Endothelial cell of umbilical vein (primary cell): ENCODE measurements at regions not wholly inside any gene's neighbourhood (a gene's known extent, or its start where the extent isn't known, plus 50 kb on each side); places are given as distances from the start of the nearest gene placed in this dataset.

Experiments
- BruUV-seq: library from RNA; stranded (reverse); fragments of 400-500 nt; replicated peaks from 2 replicates; lab custom pipeline; 2021; lab: Mats Ljungman, UMichigan
- CTCF ChIA-PET: fragments of 300-600, 350-600 bp; sonication (Branson Sonifier 250); formaldehyde crosslinking; loops from one replicate; lab custom pipeline; 2021; ENCODE audit warnings: antibody characterized with exemption, inconsistent platforms; lab: Charles Lee
- POLR2A ChIA-PET: fragments of 300-600, 350-600 bp; sonication (Branson Sonifier 250); formaldehyde crosslinking; loops from one replicate; lab custom pipeline; 2021; ENCODE audit warnings: antibody characterized with exemption, inconsistent platforms; lab: Charles Lee
- DNase-seq: peaks from one replicate; pipeline ENCODE4 v3.0.0-alpha.2; 2011; ENCODE audit warnings: low read depth, low spot score
- FAIRE-seq: peaks from 2 replicates; lab custom pipeline; 2011; peaks lifted over from hg19 to GRCh38; lab: Jason Lieb, UNC
- H2AFZ ChIP-seq: 2 replicates; pipeline ENCODE4 v1.6.0; 2012; ENCODE audit warnings: low read depth, low read length, control low read depth, inconsistent platforms
- H3K27ac ChIP-seq: 2 replicates; pipeline ENCODE4 v1.5.1; 2011; ENCODE audit warnings: low read depth, mild to moderate bottlenecking, control low read depth, low read length, moderate library complexity; ENCODE audit not compliant: insufficient read depth
- H3K27me3 ChIP-seq, 2 experiments: 2 replicates each; pipeline versions ENCODE4 v1.6.0 to v1.6.1; 2011; ENCODE audit warnings: low read length in 2 of 2, mixed read lengths in 1 of 2; ENCODE audit not compliant: control insufficient read depth in 2 of 2, insufficient read depth in 2 of 2
- H3K36me3 ChIP-seq, 2 experiments: 2 replicates in 1 of 2; 3 replicates in 1 of 2; pipeline ENCODE4 v1.5.1; 2011; ENCODE audit warnings: low read length in 2 of 2, mild to moderate bottlenecking in 1 of 2, moderate library complexity in 1 of 2; ENCODE audit not compliant: control insufficient read depth in 2 of 2, insufficient read depth in 2 of 2; ENCODE audit errors: extremely low read depth in 1 of 2
- H3K4me1 ChIP-seq: 3 replicates; pipeline ENCODE4 v1.5.1; 2011; ENCODE audit warnings: mild to moderate bottlenecking, low read length; ENCODE audit not compliant: control insufficient read depth, insufficient read depth; ENCODE audit errors: extremely low read depth
- H3K4me2 ChIP-seq: 2 replicates; pipeline ENCODE4 v1.6.1; 2011; ENCODE audit warnings: low read length, control low read depth, mixed read lengths; ENCODE audit not compliant: insufficient read depth
- H3K4me3 ChIP-seq, 3 experiments: fragments of 200-600 bp in 1 of 3; sonication (generic), shearing (Covaris generic) in 1 of 3; replicated peaks in 1 of 3; 2 replicates each; pipeline ENCODE4 v1.5.1; 2011 to 2016; ENCODE audit warnings: control low read depth in 3 of 3, low read length in 3 of 3, mild to moderate bottlenecking in 2 of 3, inconsistent platforms in 1 of 3, low read depth in 1 of 3, moderate library complexity in 1 of 3; ENCODE audit not compliant: insufficient read depth in 1 of 3
- H3K79me2 ChIP-seq: 2 replicates; pipeline ENCODE4 v1.6.0; 2012; ENCODE audit warnings: low read length, inconsistent platforms; ENCODE audit not compliant: control insufficient read depth, insufficient read depth
- H3K9ac ChIP-seq: replicated peaks from 2 replicates; pipeline ENCODE3; 2011; ENCODE audit warnings: low read length, control low read depth; ENCODE audit not compliant: insufficient read depth; ENCODE audit errors: extremely low read depth
- H3K9me1 ChIP-seq: replicated peaks from 3 replicates; pipeline ENCODE4 v1.6.0; 2011; ENCODE audit warnings: mild to moderate bottlenecking, low read length; ENCODE audit not compliant: control insufficient read depth, insufficient read depth; ENCODE audit errors: extremely low read depth
- H3K9me3 ChIP-seq: replicated peaks from 2 replicates; pipeline ENCODE4 v1.5.1; 2012; ENCODE audit warnings: low read length, inconsistent platforms; ENCODE audit not compliant: control insufficient read depth, insufficient read depth
- H4K20me1 ChIP-seq: replicated peaks from 2 replicates; pipeline ENCODE3; 2011; ENCODE audit warnings: mild to moderate bottlenecking, low read length; ENCODE audit not compliant: control insufficient read depth, insufficient read depth; ENCODE audit errors: extremely low read depth
- CTCF ChIP-seq, 2 donors: IDR thresholded peaks; 1 replicate in 1 of 2; 2 replicates in 1 of 2; pipeline ENCODE4 v1.5.1; 2011; ENCODE audit warnings: low read length in 2 of 2, mild to moderate bottlenecking in 2 of 2, moderate library complexity in 2 of 2, control low read depth in 1 of 2, inconsistent platforms in 1 of 2, low read depth in 1 of 2; ENCODE audit not compliant: insufficient read depth in 1 of 2; ENCODE audit errors: extremely low read depth in 1 of 2
- EZH2 ChIP-seq: IDR thresholded peaks from 2 replicates; pipeline ENCODE4 v1.6.1; 2012; ENCODE audit warnings: borderline replicate concordance, low read depth, mild to moderate bottlenecking, moderate library complexity, low read length, inconsistent platforms; ENCODE audit not compliant: severe bottlenecking
- FOS ChIP-seq: IDR thresholded peaks from 2 replicates; pipeline ENCODE4 v1.6.1; 2011; ENCODE audit warnings: mild to moderate bottlenecking, low read length, moderate library complexity, borderline replicate concordance; ENCODE audit not compliant: insufficient read depth
- GATA2 ChIP-seq: IDR thresholded peaks from 2 replicates; pipeline ENCODE4 v1.7.0; 2011; ENCODE audit warnings: low read depth, mild to moderate bottlenecking, moderate library complexity, mixed read lengths, low read length; ENCODE audit not compliant: insufficient read length, insufficient read depth
- JUN ChIP-seq: IDR thresholded peaks from 2 replicates; pipeline ENCODE4 v1.6.1; 2011; ENCODE audit warnings: borderline replicate concordance, low read depth; ENCODE audit not compliant: insufficient read length, insufficient read depth
- MAX ChIP-seq: IDR thresholded peaks from 2 replicates; pipeline ENCODE4 v1.6.1; 2011; ENCODE audit not compliant: insufficient read depth, insufficient read length
- MYC ChIP-seq: IDR thresholded peaks from one replicate; pipeline ENCODE4 v1.6.1; 2011; ENCODE audit warnings: mild to moderate bottlenecking, low read depth, low read length
- POLR2A ChIP-seq: IDR thresholded peaks from 2 replicates; pipeline ENCODE4 v1.6.1; 2012; ENCODE audit warnings: low read depth, mild to moderate bottlenecking, control low read depth, low read length
- POLR2AphosphoS5 ChIP-seq: IDR thresholded peaks from 2 replicates; pipeline ENCODE4 v1.6.1; 2012; ENCODE audit warnings: low read depth, mild to moderate bottlenecking, control low read depth, low read length, moderate library complexity; ENCODE audit not compliant: insufficient read depth
- dilution Hi-C: fragments of 300-500 bp; cut with MboI; formaldehyde crosslinking; loops from one replicate; pipeline ENCODE4 v1.15.0; 2019; ENCODE audit warnings: low sequenced_read_pairs; ENCODE audit not compliant: extremely low pct_ligation_motif_present
- intact Hi-C: fragments of 100-400 bp; cut with micrococcal nuclease; formaldehyde crosslinking; loops from one replicate; pipeline ENCODE4 v1.10.0; 2022

GRCh38 chr12:116642683-116643082 is 83.5 kb downstream of the MAP1LC3B2 start:
- Histone ChIP-seq H3K4me3 (no peak overlapping the region), H3K9ac (no peak overlapping the region), H3K27ac (no peak overlapping the region), H3K9me1 (no peaks in the 10 kb centered on the region), H3K4me2 (no peak overlapping the region), H3K79me2 (no peaks in the 10 kb centered on the region), H3K27me3 (peaks cover 0 to 5% of the 10 kb centered on the region in 2 experiments), H2AFZ (no peak overlapping the region), H3K36me3 (no peaks in the 10 kb centered on the region), H3K4me1 (no peaks in the 10 kb centered on the region), H3K9me3 (no peaks in the 10 kb centered on the region), H4K20me1 (no peaks in the 10 kb centered on the region)
- DNase-seq: no peak
- ChIA-PET POLR2A (no interaction called here), CTCF (no interaction called here)
- FAIRE-seq: no peak
- no peak for TF ChIP-seq FOS
- no peak for TF ChIP-seq POLR2A
- no peak for TF ChIP-seq GATA2
- no peak for TF ChIP-seq CTCF (IDR thresholded peaks at IDR 0.05; ENCODE audit: extremely low read depth in 1 of 2, insufficient read depth in 1 of 2, low read depth in 1 of 2, low read length in 2 of 2)
- TF ChIP-seq POLR2AphosphoS5: no peak
- no peak for TF ChIP-seq JUN
- TF ChIP-seq MAX: no peak
- no peak for TF ChIP-seq EZH2
- TF ChIP-seq MYC: no peak
- intact Hi-C loops: no loop called here
- dilution Hi-C loops: no loop called here
- no TSS peak for BruUV-seq
